GM19455 (cell line): ENCODE measurements at regions not wholly inside any gene's neighbourhood (a gene's known extent, or its start where the extent isn't known, plus 50 kb on each side); places are given as distances from the start of the nearest gene placed in this dataset.
A peak's percentile ranks its signal among the peaks of the same experiment; 100 is the strongest.
"Not testable (repeated sequence)": the region's sequence is repeated elsewhere in the genome, so short reads cannot be mapped to it uniquely, and the experiment has no call there.

Source experiments
- ATAC-seq: cut with Tn5 transposase; IDR thresholded peaks from one replicate; pipeline ENCODE4 v1.9.1; 2021; ENCODE audit not compliant: unreplicated experiment

GRCh38 chr4:82248903-82249632, 124.7 kb downstream of the HNRNPD start:
- ATAC-seq = no peak

GRCh38 chr4:82247629-82248028, 126.2 kb downstream of the HNRNPD start:
- no peak for ATAC-seq

- no peak for ATAC-seq
Observed at GRCh38 chr4:82247171-82247570, 126.6 kb downstream of the HNRNPD start.

GRCh38 chr4:82241534-82241933, 132.3 kb downstream of the HNRNPD start:
- no peak for ATAC-seq

- no peak for ATAC-seq
Observed at GRCh38 chr4:82240410-82240809, 133.4 kb downstream of the HNRNPD start.

- ATAC-seq = not testable (repeated sequence)
Observed at GRCh38 chr4:82237142-82237541, 136.6 kb downstream of the HNRNPD start.

GRCh38 chr4:82235346-82235745, 138.4 kb downstream of the HNRNPD start:
- ATAC-seq = no peak

GRCh38 chr4:82232891-82233290, 140.9 kb downstream of the HNRNPD start:
- ATAC-seq = no peak

- ATAC-seq = no peak
Observed at GRCh38 chr4:82231806-82232205, 142.0 kb downstream of the HNRNPD start.

- no peak for ATAC-seq
Observed at GRCh38 chr4:82230306-82230705, 143.5 kb downstream of the HNRNPD start.

GRCh38 chr4:82225030-82225429, 148.8 kb downstream of the HNRNPD start:
- ATAC-seq = no peak

GRCh38 chr4:82223715-82224114, 150.1 kb downstream of the HNRNPD start:
- no peak for ATAC-seq

GRCh38 chr4:82219346-82219745, 154.4 kb downstream of the HNRNPD start:
- ATAC-seq = no peak

- no peak for ATAC-seq
Observed at GRCh38 chr4:82217986-82218715, 155.6 kb downstream of the HNRNPD start.

GRCh38 chr4:82216219-82216618, 157.6 kb downstream of the HNRNPD start:
- ATAC-seq = no peak

GRCh38 chr4:82215800-82216199, 158.0 kb downstream of the HNRNPD start:
- ATAC-seq = no peak

GRCh38 chr4:82215039-82215438, 158.8 kb downstream of the HNRNPD start:
- ATAC-seq = no peak

- no peak for ATAC-seq
Observed at GRCh38 chr4:82213485-82214417, 160.0 kb downstream of the HNRNPD start.

- ATAC-seq = peak; percentile 76
Observed at GRCh38 chr4:82201805-82202641, 171.8 kb downstream of the HNRNPD start.

- ATAC-seq = no peak
Observed at GRCh38 chr4:82201303-82201702, 172.5 kb downstream of the HNRNPD start.

GRCh38 chr4:82200046-82200445, 173.7 kb downstream of the HNRNPD start:
- ATAC-seq = no peak
